CD14-positive monocyte (primary cell): ENCODE measurements at regions not wholly inside any gene's neighbourhood (a gene's known extent, or its start where the extent isn't known, plus 50 kb on each side); places are given as distances from the start of the nearest gene placed in this dataset.

Experiments used
- DNase-seq, 3 donors: peaks; one replicate each; pipeline ENCODE4 v3.0.0-alpha.2; 2011 to 2022
- H2AFZ ChIP-seq: 2 replicates; pipeline ENCODE4 v1.6.0; 2012; ENCODE audit warnings: mild to moderate bottlenecking, low read depth, low read length, inconsistent platforms; ENCODE audit not compliant: insufficient read depth, poor library complexity, severe bottlenecking
- H3K27ac ChIP-seq, 2 donors: 1 replicate in 1 of 2; 2 replicates in 1 of 2; pipeline ENCODE4 v1.5.1; 2012 to 2013; ENCODE audit warnings: low read length in 2 of 2, control low read depth in 1 of 2, inconsistent platforms in 1 of 2, low read depth in 1 of 2, mild to moderate bottlenecking in 1 of 2
- H3K27me3 ChIP-seq, 2 donors: one replicate each; pipeline versions ENCODE4 v1.6.0 to v1.6.1; 2011 to 2013; ENCODE audit warnings: low read length in 2 of 2; ENCODE audit not compliant: control insufficient read depth in 2 of 2, insufficient read depth in 2 of 2
- H3K36me3 ChIP-seq, 2 donors: replicated peaks in 1 of 2; 1 replicate in 1 of 2; 2 replicates in 1 of 2; pipeline versions ENCODE4 v1.5.1 to v1.6.1; 2012 to 2013; ENCODE audit warnings: low read length in 2 of 2, control low read depth in 1 of 2, inconsistent platforms in 1 of 2, mild to moderate bottlenecking in 1 of 2; ENCODE audit not compliant: insufficient read depth in 2 of 2, control insufficient read depth in 1 of 2
- H3K4me1 ChIP-seq, 2 donors: 1 replicate in 1 of 2; 2 replicates in 1 of 2; pipeline versions ENCODE4 v1.5.1 to v1.6.1; 2012 to 2013; ENCODE audit warnings: low read length in 2 of 2, control low read depth in 1 of 2, inconsistent platforms in 1 of 2, mild to moderate bottlenecking in 1 of 2, moderate library complexity in 1 of 2; ENCODE audit not compliant: insufficient read depth in 2 of 2, control insufficient read depth in 1 of 2
- H3K4me2 ChIP-seq: replicated peaks from 2 replicates; pipeline ENCODE3; 2012; ENCODE audit warnings: low read length, moderate library complexity, mild to moderate bottlenecking; ENCODE audit not compliant: poor library complexity, severe bottlenecking; ENCODE audit errors: extremely low read depth
- H3K4me3 ChIP-seq, 3 experiments: fragments of 200-600 bp in 1 of 3; sonication (generic) in 1 of 3; replicated peaks in 1 of 3; 1 replicate in 2 of 3; 2 replicates in 1 of 3; pipeline ENCODE4 v1.5.1; 2011 to 2013; ENCODE audit warnings: low read length in 3 of 3, mild to moderate bottlenecking in 3 of 3, control low read depth in 2 of 3, low read depth in 2 of 3, inconsistent platforms in 1 of 3, moderate library complexity in 1 of 3
- H3K79me2 ChIP-seq: 2 replicates; pipeline ENCODE4 v1.6.0; 2012; ENCODE audit warnings: mild to moderate bottlenecking, control low read depth, inconsistent platforms, low read length, moderate library complexity; ENCODE audit not compliant: insufficient read depth
- H3K9ac ChIP-seq: 2 replicates; pipeline ENCODE4 v1.6.0; 2017; ENCODE audit warnings: low read length, mild to moderate bottlenecking; ENCODE audit not compliant: insufficient read depth, poor library complexity, severe bottlenecking
- H3K9me3 ChIP-seq, 2 donors: replicated peaks in 1 of 2; 1 replicate in 1 of 2; 2 replicates in 1 of 2; pipeline versions ENCODE4 v1.5.1 to v1.6.1; 2012 to 2013; ENCODE audit warnings: low read length in 2 of 2, control low read depth in 1 of 2; ENCODE audit not compliant: control insufficient read depth in 1 of 2, insufficient read depth in 1 of 2
- H4K20me1 ChIP-seq: 2 replicates; pipeline ENCODE4 v1.6.0; 2012; ENCODE audit warnings: mild to moderate bottlenecking, low read length, control low read depth, moderate library complexity; ENCODE audit not compliant: insufficient read depth
- H3K27ac Mint-ChIP-seq, 7 donors: one replicate each; pipeline ENCODE4 v1.8.0; 2020; ENCODE audit warnings: mild to moderate bottlenecking in 7 of 7, mixed read lengths in 7 of 7, moderate library complexity in 6 of 7, inconsistent platforms in 2 of 7
- H3K27me3 Mint-ChIP-seq, 3 donors: one replicate each; pipeline ENCODE4 v1.8.0; 2021 to 2022; ENCODE audit warnings: low read depth in 3 of 3, mild to moderate bottlenecking in 3 of 3, mixed read lengths in 3 of 3, moderate library complexity in 3 of 3, inconsistent platforms in 1 of 3
- H3K36me3 Mint-ChIP-seq, 2 donors: one replicate each; pipeline ENCODE4 v1.8.0; 2020; ENCODE audit warnings: mixed read lengths in 2 of 2, inconsistent platforms in 1 of 2, mild to moderate bottlenecking in 1 of 2
- H3K4me1 Mint-ChIP-seq: one replicate; pipeline ENCODE4 v1.8.0; 2020; ENCODE audit warnings: mild to moderate bottlenecking, mixed read lengths
- H3K4me3 Mint-ChIP-seq, 2 donors: one replicate each; pipeline ENCODE4 v1.8.0; 2020; ENCODE audit warnings: mild to moderate bottlenecking in 2 of 2, mixed read lengths in 2 of 2, moderate library complexity in 1 of 2
- H3K9me3 Mint-ChIP-seq, 7 donors: one replicate each; pipeline ENCODE4 v1.8.0; 2020 to 2022; ENCODE audit warnings: mixed read lengths in 7 of 7, mild to moderate bottlenecking in 6 of 7, moderate library complexity in 6 of 7, inconsistent platforms in 2 of 7
- WGBS: methylation state at CpG from one replicate; pipeline ENCODE4 v1.1.5; 2013; ENCODE audit warnings: missing lambda C conversion rate; ENCODE audit not compliant: insufficient coverage; 5-methylcytosine and 5-hydroxymethylcytosine counted together
- intact Hi-C, 2 donors: fragments of 100-400 bp; cut with micrococcal nuclease; formaldehyde crosslinking; loops; one replicate each; pipeline versions ENCODE4 v1.15.0 to v1.15.1; 2023
- TF ChIP-seq, protein P1 (sequence below): fragments of 200-600 bp; IDR thresholded peaks from one replicate; pipeline ENCODE4 v1.8.0; 2022; ENCODE audit warnings: antibody characterized with exemption, mild to moderate bottlenecking

DNA sequence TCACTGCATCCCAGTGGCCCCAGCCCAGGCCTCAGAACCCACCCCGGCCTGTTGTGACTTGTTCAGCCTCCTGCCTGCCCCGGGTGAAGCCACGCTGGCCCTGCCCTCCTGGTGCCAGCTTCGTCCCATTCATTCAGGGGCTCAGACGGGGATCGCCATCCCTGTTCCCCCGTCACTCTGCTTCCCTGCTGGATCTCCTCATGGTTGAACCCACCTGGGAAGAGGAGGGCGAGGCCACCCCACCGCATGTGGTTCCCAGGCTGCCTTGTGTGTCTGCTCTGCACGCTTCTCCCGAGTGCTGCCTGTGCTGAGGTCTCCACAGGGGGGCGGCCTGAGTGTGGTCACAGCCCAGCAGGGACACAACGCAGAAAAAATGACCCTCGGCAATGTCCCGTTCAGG, 108.2 kb upstream of the ACTRT2 start:
- H3K36me3 Mint-ChIP-seq, result no peaks in the 10 kb centered on the region
- H3K4me3 ChIP-seq, result no peak overlapping the region

DNA sequence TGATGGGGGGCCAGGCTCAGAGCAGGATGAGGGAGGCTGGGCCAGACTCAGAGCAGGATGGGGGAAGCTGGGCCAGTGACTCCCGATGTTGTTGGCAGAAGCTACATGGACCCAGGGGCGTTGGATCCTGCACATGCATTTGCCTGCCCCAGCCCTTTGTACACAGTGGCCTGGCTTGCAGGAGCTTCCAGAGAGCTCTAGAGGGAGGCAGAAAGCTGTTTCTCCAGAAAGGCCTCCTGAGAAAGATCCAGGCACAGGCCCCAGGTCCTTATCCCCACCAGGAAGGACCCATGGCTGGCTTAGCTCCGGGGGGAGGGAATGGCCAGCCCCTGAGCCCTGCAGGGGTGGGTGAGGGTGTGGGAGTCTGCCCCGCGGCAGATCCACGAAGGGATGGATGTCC, 106.6 kb upstream of the ACTRT2 start:
- DNase-seq, result no peak
- no peak overlapping the region for H3K4me3 ChIP-seq
- 75% methylated on average over 2 of the region's 6 CpGs for WGBS
- no peaks in the 10 kb centered on the region for H3K36me3 Mint-ChIP-seq
- no peaks in the 10 kb centered on the region for H3K79me2 ChIP-seq
- no peak overlapping the region for H3K4me3 Mint-ChIP-seq
- no peaks in the 10 kb centered on the region for H3K4me1 ChIP-seq
- H3K4me2 ChIP-seq, result no peak overlapping the region
- H4K20me1 ChIP-seq, result no peaks in the 10 kb centered on the region
- H3K36me3 ChIP-seq, result no peaks in the 10 kb centered on the region
- H2AFZ ChIP-seq, result no peak overlapping the region
- TF ChIP-seq, protein P1, sequence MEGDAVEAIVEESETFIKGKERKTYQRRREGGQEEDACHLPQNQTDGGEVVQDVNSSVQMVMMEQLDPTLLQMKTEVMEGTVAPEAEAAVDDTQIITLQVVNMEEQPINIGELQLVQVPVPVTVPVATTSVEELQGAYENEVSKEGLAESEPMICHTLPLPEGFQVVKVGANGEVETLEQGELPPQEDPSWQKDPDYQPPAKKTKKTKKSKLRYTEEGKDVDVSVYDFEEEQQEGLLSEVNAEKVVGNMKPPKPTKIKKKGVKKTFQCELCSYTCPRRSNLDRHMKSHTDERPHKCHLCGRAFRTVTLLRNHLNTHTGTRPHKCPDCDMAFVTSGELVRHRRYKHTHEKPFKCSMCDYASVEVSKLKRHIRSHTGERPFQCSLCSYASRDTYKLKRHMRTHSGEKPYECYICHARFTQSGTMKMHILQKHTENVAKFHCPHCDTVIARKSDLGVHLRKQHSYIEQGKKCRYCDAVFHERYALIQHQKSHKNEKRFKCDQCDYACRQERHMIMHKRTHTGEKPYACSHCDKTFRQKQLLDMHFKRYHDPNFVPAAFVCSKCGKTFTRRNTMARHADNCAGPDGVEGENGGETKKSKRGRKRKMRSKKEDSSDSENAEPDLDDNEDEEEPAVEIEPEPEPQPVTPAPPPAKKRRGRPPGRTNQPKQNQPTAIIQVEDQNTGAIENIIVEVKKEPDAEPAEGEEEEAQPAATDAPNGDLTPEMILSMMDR, result no peak
- no peak overlapping the region for H3K9ac ChIP-seq
- peaks cover 9 to 12% of the 10 kb centered on the region in 2 donors for H3K9me3 ChIP-seq
- H3K4me1 Mint-ChIP-seq, result no peaks in the 10 kb centered on the region
- H3K27ac Mint-ChIP-seq, result no peak overlapping the region
- intact Hi-C loops, result no loop called here
- peaks cover 0 to 8% (median 2%) of the 10 kb centered on the region in 7 donors for H3K9me3 Mint-ChIP-seq
- no peaks in the 10 kb centered on the region for H3K27me3 ChIP-seq
- H3K27me3 Mint-ChIP-seq, result peaks cover 0 to 6% (median 4%) of the 10 kb centered on the region in 3 donors
- H3K27ac ChIP-seq, result no peak overlapping the region

More for the DNA sequence above, 108.2 kb upstream of the ACTRT2 start:
- Histone ChIP-seq H3K79me2 (no peaks in the 10 kb centered on the region), H4K20me1 (no peaks in the 10 kb centered on the region), H3K27ac (no peak overlapping the region), H3K27me3 (no peaks in the 10 kb centered on the region), H3K4me1 (no peaks in the 10 kb centered on the region), H2AFZ (no peak overlapping the region), H3K36me3 (no peaks in the 10 kb centered on the region), H3K4me2 (no peak overlapping the region), H3K9me3 (peaks cover 9 to 12% of the 10 kb centered on the region in 2 donors), H3K9ac (no peak overlapping the region)
- Mint-ChIP-seq H3K27me3 (peaks cover 0 to 6% (median 4%) of the 10 kb centered on the region in 3 donors), H3K27ac (no peak overlapping the region), H3K9me3 (peaks cover 0 to 8% (median 2%) of the 10 kb centered on the region in 7 donors), H3K4me3 (no peak overlapping the region), H3K4me1 (no peaks in the 10 kb centered on the region)
- TF ChIP-seq, protein P1, result no peak
- WGBS, result 94% methylated on average over 14 of the region's 15 CpGs
- DNase-seq, result no peak
- intact Hi-C loops, result no loop called here
